Tibial nerve (tissue), 4 donors: ENCODE measurements at regions not wholly inside any gene's neighbourhood (a gene's known extent, or its start where the extent isn't known, plus 50 kb on each side); places are given as distances from the start of the nearest gene placed in this dataset.

Experiments
- DNase-seq, 2 donors: peaks; one replicate each; pipeline ENCODE4 v3.0.0-alpha.2; 2019; ENCODE audit warnings: low spot score in 2 of 2
- H3K27ac ChIP-seq, 4 donors: fragments of 200-600 bp; sonication (generic) in 3 of 4; one replicate each; pipeline ENCODE4 v1.5.1; 2017 to 2019; ENCODE audit warnings: mild to moderate bottlenecking in 1 of 4
- H3K27me3 ChIP-seq, 2 donors: fragments of 200-600 bp; sonication (generic) in 1 of 2; one replicate each; pipeline versions ENCODE4 v1.5.1 to v1.6.0; 2017 to 2019
- H3K36me3 ChIP-seq, 3 donors: fragments of 200-600 bp; sonication (generic); one replicate each; pipeline ENCODE4 v1.5.1; 2018 to 2019
- H3K4me1 ChIP-seq, 4 donors: fragments of 200-600 bp; sonication (generic) in 3 of 4; one replicate each; pipeline ENCODE4 v1.5.1; 2017 to 2019
- H3K4me3 ChIP-seq, 4 donors: fragments of 200-600 bp; sonication (generic) in 3 of 4; one replicate each; pipeline ENCODE4 v1.5.1; 2017 to 2019; ENCODE audit warnings: mild to moderate bottlenecking in 1 of 4, moderate library complexity in 1 of 4
- H3K9me3 ChIP-seq, 4 donors: fragments of 200-600 bp; sonication (generic) in 3 of 4; one replicate each; pipeline ENCODE4 v1.5.1; 2017 to 2019
- CTCF ChIP-seq, 5 experiments: fragments of 200-600 bp in 3 of 5; fragments of 450-650 bp in 2 of 5; sonication (generic) in 3 of 5; IDR thresholded peaks; one replicate each; pipeline ENCODE4 v1.5.1; 2016 to 2019; ENCODE audit warnings: antibody characterized with exemption in 5 of 5, mild to moderate bottlenecking in 3 of 5, moderate library complexity in 2 of 5
- EP300 ChIP-seq, 2 donors: sonication (generic); formaldehyde crosslinking; IDR thresholded peaks; one replicate each; pipeline ENCODE4 v1.6.1; 2017; ENCODE audit warnings: antibody characterized with exemption in 2 of 2, mild to moderate bottlenecking in 1 of 2
- POLR2A ChIP-seq, 2 donors: fragments of 450-650 bp; IDR thresholded peaks; one replicate each; pipeline ENCODE4 v1.6.1; 2017; ENCODE audit warnings: antibody characterized with exemption in 2 of 2, mild to moderate bottlenecking in 2 of 2, moderate library complexity in 2 of 2
- WGBS, 2 donors: methylation state at CpG; one replicate each; pipeline ENCODE4 v1.1.5; 2018; 5-methylcytosine and 5-hydroxymethylcytosine counted together

GRCh38 chr2:84257831-84258230 lies 201.2 kb downstream of the SUCLG1 start:
- H3K4me1 ChIP-seq = no peaks in the 10 kb centered on the region
- H3K9me3 ChIP-seq = peaks cover 0 to 15% (median 0%) of the 10 kb centered on the region in 4 donors
- no peak overlapping the region for H3K27ac ChIP-seq
- no peak overlapping the region for H3K4me3 ChIP-seq
- H3K36me3 ChIP-seq = no peaks in the 10 kb centered on the region
- TF ChIP-seq POLR2A (IDR thresholded peaks at IDR 0.05) = no peak
- no peak for TF ChIP-seq EP300 (IDR thresholded peaks at IDR 0.05)
- TF ChIP-seq CTCF (IDR thresholded peaks at IDR 0.05) = no peak
- no peaks in the 10 kb centered on the region for H3K27me3 ChIP-seq
- no peak for DNase-seq

DNA sequence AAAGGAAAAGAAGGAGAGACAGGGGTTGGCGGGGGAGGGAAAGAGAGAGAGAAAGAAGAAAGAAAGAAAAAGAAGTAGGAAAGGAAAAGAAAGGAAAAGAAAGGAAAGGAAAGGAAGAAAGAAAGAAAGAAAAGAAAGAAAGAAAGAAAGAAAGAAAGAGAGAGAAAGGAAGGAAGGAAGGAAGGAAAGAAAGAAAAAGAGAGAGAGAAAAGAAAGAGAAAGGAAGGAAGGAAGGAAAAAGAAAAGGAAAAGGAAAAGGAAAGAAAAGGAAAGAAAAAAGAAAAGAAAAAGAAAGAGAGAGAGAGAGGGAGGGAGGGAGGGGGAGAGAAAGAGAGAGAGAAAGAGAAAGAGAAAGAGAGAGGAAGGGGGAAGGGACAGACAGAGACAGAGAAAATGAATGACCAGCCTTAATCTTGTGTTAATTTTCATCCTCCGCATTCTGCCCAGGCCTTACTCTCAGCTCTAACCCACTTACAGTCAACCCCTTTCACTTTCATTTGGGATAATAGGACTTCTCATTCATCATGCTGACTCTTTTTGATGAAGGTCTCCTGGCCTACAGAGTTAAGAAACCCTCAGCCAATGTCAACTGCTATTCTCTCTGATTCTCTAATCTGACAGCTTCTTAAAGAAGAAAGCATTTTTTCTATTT lies 207.3 kb downstream of the SUCLG1 start:
- Histone ChIP-seq H3K4me1 (no peaks in the 10 kb centered on the region), H3K4me3 (no peak overlapping the region), H3K36me3 (no peaks in the 10 kb centered on the region), H3K27ac (no peak overlapping the region), H3K27me3 (no peaks in the 10 kb centered on the region), H3K9me3 (no peaks in the 10 kb centered on the region)
- DNase-seq = no peak
- TF ChIP-seq CTCF (IDR thresholded peaks at IDR 0.05) (no peak), EP300 (IDR thresholded peaks at IDR 0.05) (no peak)
- 91 to 93% methylated on average over 2 of the region's 2 CpGs for WGBS, 2 donors

GRCh38 chr2:84249140-84249539 lies 209.9 kb downstream of the SUCLG1 start:
- no peaks in the 10 kb centered on the region for H3K9me3 ChIP-seq
- H3K4me1 ChIP-seq = no peaks in the 10 kb centered on the region
- DNase-seq = no peak
- H3K4me3 ChIP-seq = no peak overlapping the region
- H3K36me3 ChIP-seq = no peaks in the 10 kb centered on the region
- TF ChIP-seq CTCF (IDR thresholded peaks at IDR 0.05) = no peak
- no peak for TF ChIP-seq EP300 (IDR thresholded peaks at IDR 0.05)
- TF ChIP-seq POLR2A (IDR thresholded peaks at IDR 0.05) = no peak
- no peak overlapping the region for H3K27ac ChIP-seq
- no peaks in the 10 kb centered on the region for H3K27me3 ChIP-seq
- WGBS, 2 donors = 86 to 89% methylated on average over 4 of the region's 4 CpGs

GRCh38 chr2:84247532-84247931 lies 211.5 kb downstream of the SUCLG1 start:
- TF ChIP-seq CTCF (IDR thresholded peaks at IDR 0.05) = no peak
- TF ChIP-seq POLR2A (IDR thresholded peaks at IDR 0.05) = no peak
- TF ChIP-seq EP300 (IDR thresholded peaks at IDR 0.05) = no peak
- no peak overlapping the region for H3K27ac ChIP-seq
- no peaks in the 10 kb centered on the region for H3K4me1 ChIP-seq
- no peaks in the 10 kb centered on the region for H3K9me3 ChIP-seq
- 53 to 54% methylated on average over 3 of the region's 3 CpGs for WGBS, 2 donors
- no peak for DNase-seq
- H3K36me3 ChIP-seq = no peaks in the 10 kb centered on the region
- H3K4me3 ChIP-seq = no peak overlapping the region
- H3K27me3 ChIP-seq = no peaks in the 10 kb centered on the region

GRCh38 chr2:84243788-84244733 lies 215.0 kb downstream of the SUCLG1 start:
- DNase-seq = no peak
- whole genome bisulfite sequencing, 2 donors = 54 to 62% methylated on average over 9 of the region's 9 CpGs
- TF ChIP-seq POLR2A (IDR thresholded peaks at IDR 0.05) (no peak), EP300 (IDR thresholded peaks at IDR 0.05) (no peak), CTCF (IDR thresholded peaks at IDR 0.05) (no peak)
- H3K4me3 ChIP-seq = no peak overlapping the region
- no peaks in the 10 kb centered on the region for H3K4me1 ChIP-seq
- H3K9me3 ChIP-seq = no peaks in the 10 kb centered on the region
- no peaks in the 10 kb centered on the region for H3K36me3 ChIP-seq
- no peaks in the 10 kb centered on the region for H3K27me3 ChIP-seq
- no peak overlapping the region for H3K27ac ChIP-seq
